Epithelial cell of prostate (primary cell): ENCODE measurements at regions not wholly inside any gene's neighbourhood (a gene's known extent, or its start where the extent isn't known, plus 50 kb on each side); places are given as distances from the start of the nearest gene placed in this dataset.
A peak's percentile ranks its signal among the peaks of the same experiment; 100 is the strongest.
"Not testable (repeated sequence)": the region's sequence is repeated elsewhere in the genome, so short reads cannot be mapped to it uniquely, and the experiment has no call there.

Experiments
- DNase-seq: peaks from one replicate; pipeline ENCODE4 v3.0.0-alpha.2; 2011; ENCODE audit warnings: low read depth, low spot score
- H3K27ac ChIP-seq: fragments of 450-650 bp; 2 replicates; pipeline ENCODE4 v1.5.1; 2017; ENCODE audit warnings: mild to moderate bottlenecking

- H3K27ac ChIP-seq: no peak overlapping the region
- no peak for DNase-seq
These were observed 76.2 kb upstream of the MYL10 start for GRCh38 chr7:101705331-101705730.

GRCh38 chr7:101707587-101707986 lies 78.5 kb upstream of the MYL10 start:
- DNase-seq: no peak
- H3K27ac ChIP-seq: no peak overlapping the region

GRCh38 chr7:101708223-101708622 lies 79.1 kb upstream of the MYL10 start:
- DNase-seq: no peak
- H3K27ac ChIP-seq: no peak overlapping the region

- no peak for DNase-seq
- no peak overlapping the region for H3K27ac ChIP-seq
These were observed 83.6 kb upstream of the MYL10 start for GRCh38 chr7:101712652-101713051.

GRCh38 chr7:101714097-101714496 lies 85.0 kb upstream of the MYL10 start:
- DNase-seq: no peak
- H3K27ac ChIP-seq: no peak overlapping the region

- no peak overlapping the region for H3K27ac ChIP-seq
- peak; percentile 57 for DNase-seq
These were observed 88.7 kb upstream of the MYL10 start for GRCh38 chr7:101717628-101718357.

- DNase-seq: no peak
- H3K27ac ChIP-seq: no peak overlapping the region
These were observed 89.4 kb upstream of the MYL10 start for GRCh38 chr7:101718363-101719122.

- H3K27ac ChIP-seq: no peak overlapping the region
- DNase-seq: no peak
These were observed 90.0 kb upstream of the MYL10 start for GRCh38 chr7:101719123-101719470.

- no peak for DNase-seq
- no peak overlapping the region for H3K27ac ChIP-seq
These were observed 91.2 kb upstream of the MYL10 start for GRCh38 chr7:101720324-101720723.

- DNase-seq: no peak
- H3K27ac ChIP-seq: no peak overlapping the region
These were observed 93.2 kb upstream of the MYL10 start for GRCh38 chr7:101722247-101722646.

GRCh38 chr7:101723835-101724234 lies 93.6 kb upstream of the CUX1 start:
- no peak for DNase-seq
- no peak overlapping the region for H3K27ac ChIP-seq

- no peak for DNase-seq
These were observed 92.5 kb upstream of the CUX1 start for GRCh38 chr7:101724957-101725356.

GRCh38 chr7:101725921-101726320 lies 91.5 kb upstream of the CUX1 start:
- H3K27ac ChIP-seq: no peak overlapping the region
- no peak for DNase-seq

More at GRCh38 chr7:101724957-101725356, 92.5 kb upstream of the CUX1 start:
- no peak overlapping the region for H3K27ac ChIP-seq

- no peak for DNase-seq
- H3K27ac ChIP-seq: no peak overlapping the region
These were observed 90.2 kb upstream of the CUX1 start for GRCh38 chr7:101727184-101727583.

- DNase-seq: no peak
- no peak overlapping the region for H3K27ac ChIP-seq
These were observed 89.3 kb upstream of the CUX1 start for GRCh38 chr7:101728128-101728527.

GRCh38 chr7:101728873-101729240 lies 88.6 kb upstream of the CUX1 start:
- H3K27ac ChIP-seq, DNase-seq: not testable (repeated sequence)

GRCh38 chr7:101729241-101729883 lies 88.1 kb upstream of the CUX1 start:
- no peak overlapping the region for H3K27ac ChIP-seq
- DNase-seq: no peak

GRCh38 chr7:101731502-101732084 lies 85.8 kb upstream of the CUX1 start:
- DNase-seq: no peak
- H3K27ac ChIP-seq: no peak overlapping the region

- no peak overlapping the region for H3K27ac ChIP-seq
- DNase-seq: no peak
These were observed 83.5 kb upstream of the CUX1 start for GRCh38 chr7:101733713-101734475.

- no peak for DNase-seq
- no peak overlapping the region for H3K27ac ChIP-seq
These were observed 81.3 kb upstream of the CUX1 start for GRCh38 chr7:101736084-101736483.
